ENCODE measurements at regions not wholly inside any gene's neighbourhood (a gene's known extent, or its start where the extent isn't known, plus 50 kb on each side); places are given as distances from the start of the nearest gene placed in this dataset.

DNA sequence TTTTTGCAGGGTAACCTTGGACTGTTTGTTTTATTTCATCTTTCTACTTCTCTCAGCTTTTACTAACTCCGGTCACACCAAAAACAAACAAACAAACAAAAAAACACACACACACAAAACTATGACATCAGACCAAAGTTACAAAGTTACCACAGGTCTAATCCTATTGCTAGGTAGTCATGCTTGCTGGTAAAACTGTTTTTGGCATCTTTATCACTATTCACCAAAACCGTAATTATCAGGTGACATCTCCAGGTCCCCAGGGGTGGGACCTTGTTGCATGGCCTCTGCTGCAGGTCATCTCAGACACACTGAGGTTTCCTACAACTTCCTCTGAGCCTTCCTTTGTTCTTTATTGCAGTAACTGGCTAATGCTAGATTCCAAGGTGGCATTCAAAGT is 162.3 kb downstream of the ABCA8 start:
- TF ChIP-seq CTCF (IDR thresholded peaks at IDR 0.05; ENCODE audit: low read depth, low read length), result no peak
- TF ChIP-seq EZH2phosphoT487 (IDR thresholded peaks at IDR 0.05; ENCODE audit: low read depth), result no peak

Data from OCI-LY3 (cell line).